ENCODE measurements at regions not wholly inside any gene's neighbourhood (a gene's known extent, or its start where the extent isn't known, plus 50 kb on each side); places are given as distances from the start of the nearest gene placed in this dataset.
"Not testable (repeated sequence)": the region's sequence is repeated elsewhere in the genome, so short reads cannot be mapped to it uniquely, and the experiment has no call there.

- Histone ChIP-seq H3K36me3 (no peaks in the 10 kb centered on the region), H3K4me1 (no peaks in the 10 kb centered on the region), H3K27ac (no peak overlapping the region), H3K27me3 (no peaks in the 10 kb centered on the region), H3K4me3 (no peak overlapping the region), H3K9me3 (no peaks in the 10 kb centered on the region)
- no peak for DNase-seq
- intact Hi-C loops (cut with DNase I), result no loop called here
- TF ChIP-seq EP300 (IDR thresholded peaks at IDR 0.05), result no peak
- no peak for TF ChIP-seq CTCF (IDR thresholded peaks at IDR 0.05)
- TF ChIP-seq POLR2A (IDR thresholded peaks at IDR 0.05), result no peak
- no peak for TF ChIP-seq POLR2AphosphoS5 (IDR thresholded peaks at IDR 0.05)
These were observed 1022.9 kb downstream of the SLC6A15 start for GRCh38 chr12:83889745-83890144.

- H3K27me3 ChIP-seq, result no peaks in the 10 kb centered on the region
- WGBS, 2 donors, result 71 to 87% methylated on average over 3 of the region's 3 CpGs
- no peaks in the 10 kb centered on the region for H3K36me3 ChIP-seq
- intact Hi-C loops (cut with DNase I), result no loop called here
- TF ChIP-seq POLR2A (IDR thresholded peaks at IDR 0.05) (no peak), CTCF (IDR thresholded peaks at IDR 0.05) (no peak), EP300 (IDR thresholded peaks at IDR 0.05) (no peak), POLR2AphosphoS5 (IDR thresholded peaks at IDR 0.05) (no peak)
- H3K4me1 ChIP-seq, result no peaks in the 10 kb centered on the region
- no peaks in the 10 kb centered on the region for H3K9me3 ChIP-seq
- no peak overlapping the region for H3K4me3 ChIP-seq
- H3K27ac ChIP-seq, result no peak overlapping the region
- no peak for DNase-seq
These were observed 1026.1 kb downstream of the SLC6A15 start for GRCh38 chr12:83886479-83886878.

GRCh38 chr12:83870921-83871599 lies 1041.5 kb downstream of the SLC6A15 start:
- WGBS, 2 donors, result 93 to 94% methylated on average over 20 of the region's 20 CpGs
- DNase-seq, result not testable (repeated sequence)

GRCh38 chr12:83866477-83866876 lies 1046.1 kb downstream of the SLC6A15 start:
- Histone ChIP-seq H3K36me3 (no peaks in the 10 kb centered on the region), H3K27me3 (no peaks in the 10 kb centered on the region), H3K4me1 (no peaks in the 10 kb centered on the region), H3K9me3 (no peaks in the 10 kb centered on the region), H3K4me3 (no peak overlapping the region), H3K27ac (no peak overlapping the region)
- no peak for DNase-seq
- 78% methylated on average over 4 of the region's 4 CpGs for WGBS, 2 donors
- intact Hi-C loops (cut with DNase I), result no loop called here
- TF ChIP-seq EP300 (IDR thresholded peaks at IDR 0.05) (no peak), CTCF (IDR thresholded peaks at IDR 0.05) (no peak), POLR2A (IDR thresholded peaks at IDR 0.05) (no peak), POLR2AphosphoS5 (IDR thresholded peaks at IDR 0.05) (no peak)

More at GRCh38 chr12:83870921-83871599, 1041.5 kb downstream of the SLC6A15 start:
- H3K4me3 ChIP-seq; H3K9me3 ChIP-seq; H3K36me3 ChIP-seq; H3K27ac ChIP-seq; H3K4me1 ChIP-seq; intact Hi-C loops (cut with DNase I); H3K27me3 ChIP-seq: not testable (repeated sequence)

- Histone ChIP-seq H3K27me3 (no peaks in the 10 kb centered on the region), H3K4me1 (no peaks in the 10 kb centered on the region), H3K4me3 (no peak overlapping the region), H3K36me3 (no peaks in the 10 kb centered on the region), H3K27ac (no peak overlapping the region), H3K9me3 (no peaks in the 10 kb centered on the region)
- 25 to 62% methylated on average over 1 of the region's 1 CpG for WGBS, 2 donors
- no peak for DNase-seq
- TF ChIP-seq POLR2AphosphoS5 (IDR thresholded peaks at IDR 0.05) (no peak), EP300 (IDR thresholded peaks at IDR 0.05) (no peak), CTCF (IDR thresholded peaks at IDR 0.05) (no peak), POLR2A (IDR thresholded peaks at IDR 0.05) (no peak)
- intact Hi-C loops (cut with DNase I), result no loop called here
These were observed 1047.2 kb downstream of the SLC6A15 start for GRCh38 chr12:83865431-83865830.

All from sigmoid colon (tissue), 6 donors.